ENCODE measurements at regions not wholly inside any gene's neighbourhood (a gene's known extent, or its start where the extent isn't known, plus 50 kb on each side); places are given as distances from the start of the nearest gene placed in this dataset.

DNA sequence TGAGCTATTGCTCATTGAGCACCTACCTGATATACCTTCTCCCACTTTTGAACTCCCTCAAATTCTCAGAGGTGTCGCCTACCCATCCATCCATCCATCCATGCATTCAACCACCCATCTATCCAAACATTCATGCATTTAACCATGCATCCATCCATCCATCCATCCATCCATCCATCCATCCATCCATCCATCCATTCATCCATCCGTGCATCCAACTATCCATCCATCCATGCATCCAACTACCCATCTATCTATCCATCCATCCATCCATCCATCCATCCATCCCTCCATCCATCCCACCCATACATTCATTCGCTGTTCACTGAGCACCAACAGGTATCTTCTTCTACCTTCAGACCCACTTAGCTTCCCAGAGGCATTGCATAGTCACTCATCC is 342.8 kb downstream of the CTTN start:
- DNase-seq (ENCODE audit: low spot score) (no peak), ATAC-seq (no peak), FAIRE-seq (no peak)
- WGBS (ENCODE audit: low lambda C conversion rate), result 97% methylated on average over 3 of the region's 3 CpGs
- peaks cover 14% of the 10 kb centered on the region; the same call in 1 of the 2 replicates for H4K20me1 ChIP-seq (ENCODE audit: insufficient read depth, low read length)
- no peaks in the 10 kb centered on the region for H3K27me3 ChIP-seq (ENCODE audit: control insufficient read depth in 1 of 2, insufficient read depth in 2 of 2, low read length in 2 of 2)
- ChIA-PET CTCF (ENCODE audit: low intra/inter-chr PET ratio, low total read pairs) (no interaction called here), POLR2A (no interaction called here)
- intact Hi-C loops (cut with micrococcal nuclease; ENCODE audit: unreplicated experiment) (no loop called here), in situ Hi-C loops (cut with HindIII; ENCODE audit: extremely low pct_ligation_motif_present, low pct_unique_long_range_greater_than_20kb) (no loop called here)
- H3K4me3 ChIP-seq (replicated peaks in 1 of 3; ENCODE audit: insufficient read depth in 1 of 3, low read depth in 2 of 3, low read length in 3 of 3), result no peak overlapping the region
- BruUV-seq (replicated peaks), result no TSS peak
- no peak overlapping the region for H2AFZ ChIP-seq (ENCODE audit: low read length)
- H3K4me2 ChIP-seq (ENCODE audit: low read depth, low read length), result no peak overlapping the region
- H3K4me1 ChIP-seq (ENCODE audit: insufficient read depth, low read length), result no peaks in the 10 kb centered on the region
- no peaks in the 10 kb centered on the region for H3K9me3 ChIP-seq (ENCODE audit: low read length)
- H3K79me2 ChIP-seq (ENCODE audit: insufficient read depth, low read length), result no peaks in the 10 kb centered on the region
- no peak overlapping the region for H3K27ac ChIP-seq (ENCODE audit: extremely low read length, insufficient read depth, low read length)
- H3K36me3 ChIP-seq (replicated peaks in 1 of 2; ENCODE audit: control insufficient read depth in 1 of 2, insufficient read depth in 2 of 2, low read length in 2 of 2), result peaks cover 0 to 7% of the 10 kb centered on the region in 2 experiments; a peak in 3 of 5 replicates
- no peak overlapping the region for H3K9ac ChIP-seq (ENCODE audit: insufficient read depth, low read depth, low read length)
- TF ChIP-seq ZBTB10 (CRISPR knock-in tag; IDR thresholded peaks at IDR 0.05; ENCODE audit: borderline replicate concordance) (no peak), DBP (CRISPR knock-in tag; IDR thresholded peaks at IDR 0.05; ENCODE audit: not compliant biosample characterization) (no peak), ZNF333 (CRISPR knock-in tag; IDR thresholded peaks at IDR 0.05; ENCODE audit: borderline replicate concordance) (no peak), ZNF414 (CRISPR knock-in tag; IDR thresholded peaks at IDR 0.05) (no peak), FOXM1 (CRISPR knock-in tag; IDR thresholded peaks at IDR 0.05) (no peak), MBD4 (IDR thresholded peaks at IDR 0.05; ENCODE audit: borderline replicate concordance, low read length) (no peak), TBX2 (CRISPR knock-in tag; IDR thresholded peaks at IDR 0.05; ENCODE audit: borderline replicate concordance) (no peak), ZSCAN25 (CRISPR knock-in tag; IDR thresholded peaks at IDR 0.05) (no peak), PHB2 (IDR thresholded peaks at IDR 0.05; ENCODE audit: partially characterized antibody) (no peak), ZNF329 (CRISPR knock-in tag; IDR thresholded peaks at IDR 0.05; ENCODE audit: low read depth) (no peak)
- TF ChIP-seq, protein P1, sequence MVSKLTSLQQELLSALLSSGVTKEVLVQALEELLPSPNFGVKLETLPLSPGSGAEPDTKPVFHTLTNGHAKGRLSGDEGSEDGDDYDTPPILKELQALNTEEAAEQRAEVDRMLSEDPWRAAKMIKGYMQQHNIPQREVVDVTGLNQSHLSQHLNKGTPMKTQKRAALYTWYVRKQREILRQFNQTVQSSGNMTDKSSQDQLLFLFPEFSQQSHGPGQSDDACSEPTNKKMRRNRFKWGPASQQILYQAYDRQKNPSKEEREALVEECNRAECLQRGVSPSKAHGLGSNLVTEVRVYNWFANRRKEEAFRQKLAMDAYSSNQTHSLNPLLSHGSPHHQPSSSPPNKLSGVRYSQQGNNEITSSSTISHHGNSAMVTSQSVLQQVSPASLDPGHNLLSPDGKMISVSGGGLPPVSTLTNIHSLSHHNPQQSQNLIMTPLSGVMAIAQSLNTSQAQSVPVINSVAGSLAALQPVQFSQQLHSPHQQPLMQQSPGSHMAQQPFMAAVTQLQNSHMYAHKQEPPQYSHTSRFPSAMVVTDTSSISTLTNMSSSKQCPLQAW (CRISPR knock-in tag; IDR thresholded peaks at IDR 0.05), result no peak
- TF ChIP-seq, protein P2, sequence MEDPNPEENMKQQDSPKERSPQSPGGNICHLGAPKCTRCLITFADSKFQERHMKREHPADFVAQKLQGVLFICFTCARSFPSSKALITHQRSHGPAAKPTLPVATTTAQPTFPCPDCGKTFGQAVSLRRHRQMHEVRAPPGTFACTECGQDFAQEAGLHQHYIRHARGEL (CRISPR knock-in tag; IDR thresholded peaks at IDR 0.05), result no peak
- TF ChIP-seq, protein P3, sequence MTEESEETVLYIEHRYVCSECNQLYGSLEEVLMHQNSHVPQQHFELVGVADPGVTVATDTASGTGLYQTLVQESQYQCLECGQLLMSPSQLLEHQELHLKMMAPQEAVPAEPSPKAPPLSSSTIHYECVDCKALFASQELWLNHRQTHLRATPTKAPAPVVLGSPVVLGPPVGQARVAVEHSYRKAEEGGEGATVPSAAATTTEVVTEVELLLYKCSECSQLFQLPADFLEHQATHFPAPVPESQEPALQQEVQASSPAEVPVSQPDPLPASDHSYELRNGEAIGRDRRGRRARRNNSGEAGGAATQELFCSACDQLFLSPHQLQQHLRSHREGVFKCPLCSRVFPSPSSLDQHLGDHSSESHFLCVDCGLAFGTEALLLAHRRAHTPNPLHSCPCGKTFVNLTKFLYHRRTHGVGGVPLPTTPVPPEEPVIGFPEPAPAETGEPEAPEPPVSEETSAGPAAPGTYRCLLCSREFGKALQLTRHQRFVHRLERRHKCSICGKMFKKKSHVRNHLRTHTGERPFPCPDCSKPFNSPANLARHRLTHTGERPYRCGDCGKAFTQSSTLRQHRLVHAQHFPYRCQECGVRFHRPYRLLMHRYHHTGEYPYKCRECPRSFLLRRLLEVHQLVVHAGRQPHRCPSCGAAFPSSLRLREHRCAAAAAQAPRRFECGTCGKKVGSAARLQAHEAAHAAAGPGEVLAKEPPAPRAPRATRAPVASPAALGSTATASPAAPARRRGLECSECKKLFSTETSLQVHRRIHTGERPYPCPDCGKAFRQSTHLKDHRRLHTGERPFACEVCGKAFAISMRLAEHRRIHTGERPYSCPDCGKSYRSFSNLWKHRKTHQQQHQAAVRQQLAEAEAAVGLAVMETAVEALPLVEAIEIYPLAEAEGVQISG (CRISPR knock-in tag; IDR thresholded peaks at IDR 0.05), result no peak
